SH-SY5Y (cell line): ENCODE measurements at regions not wholly inside any gene's neighbourhood (a gene's known extent, or its start where the extent isn't known, plus 50 kb on each side); places are given as distances from the start of the nearest gene placed in this dataset.

Source experiments
- GATA2 ChIP-seq: IDR thresholded peaks from 2 replicates; pipeline ENCODE4 v1.6.1; 2011; ENCODE audit warnings: mild to moderate bottlenecking, low read depth, low read length
- GATA3 ChIP-seq: IDR thresholded peaks from 2 replicates; pipeline ENCODE4 v1.6.1; 2011; ENCODE audit warnings: low read depth, mild to moderate bottlenecking, low read length, moderate library complexity

DNA sequence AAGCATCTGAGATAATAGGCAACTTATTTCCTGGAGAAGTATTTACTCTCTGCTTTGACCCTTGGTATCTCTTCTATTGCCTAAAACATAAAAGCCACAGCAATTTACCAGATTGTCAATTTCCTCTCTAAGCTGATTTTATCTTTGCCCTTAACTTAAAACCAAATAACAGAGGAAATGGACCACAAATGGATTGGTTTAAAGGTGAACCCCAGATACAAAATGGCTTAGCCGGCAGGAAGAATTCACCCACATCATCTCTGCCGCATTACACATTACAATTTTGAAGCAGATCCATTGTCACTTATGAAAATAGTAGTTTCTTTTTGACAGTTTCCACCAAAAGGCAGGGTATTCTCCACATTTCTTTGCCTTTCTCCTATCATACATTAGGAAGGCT lies 585.8 kb upstream of the CHAC2 start:
- TF ChIP-seq GATA2 (no peak), GATA3 (no peak)
